ENCODE measurements at regions not wholly inside any gene's neighbourhood (a gene's known extent, or its start where the extent isn't known, plus 50 kb on each side); places are given as distances from the start of the nearest gene placed in this dataset.

GRCh38 chr18:46324087-46324955, 220.1 kb downstream of the HAUS1 start:
- no peak for DNase-seq (ENCODE audit: low spot score)
- WGBS = 90% methylated on average over 4 of the region's 4 CpGs

DNA sequence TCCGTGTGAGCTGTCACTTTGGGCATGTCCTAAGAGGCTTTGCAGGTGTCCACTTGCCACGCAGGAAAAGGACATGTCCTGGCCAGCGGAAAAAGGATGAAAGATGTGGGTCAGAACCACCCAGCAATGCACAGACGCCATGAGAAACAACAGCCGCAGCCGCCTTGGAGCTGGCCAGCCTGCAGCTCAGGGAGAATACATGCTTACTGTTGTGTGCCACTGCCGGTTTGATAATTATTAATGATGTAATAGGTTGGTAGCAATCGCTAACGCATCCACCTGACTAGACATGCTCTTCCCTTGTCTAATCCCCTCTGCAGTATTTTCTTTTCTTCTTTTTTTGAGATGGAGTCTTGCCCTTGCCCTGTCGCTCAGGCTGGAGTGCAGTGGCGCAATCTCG, 221.7 kb downstream of the HAUS1 start:
- DNase-seq (ENCODE audit: low spot score) = no peak
- Histone ChIP-seq H3K4me1 (ENCODE audit: control insufficient read depth in 4 of 4, insufficient read depth in 4 of 4, low read length in 3 of 4) (peaks cover 0 to 1% (median 0%) of the 10 kb centered on the region in 4 donors), H3K4me3 (ENCODE audit: low read depth in 1 of 3, low read length in 3 of 3) (no peak overlapping the region), H3K9me3 (ENCODE audit: control insufficient read depth in 4 of 4, low read length in 3 of 4) (no peaks in the 10 kb centered on the region), H3K9ac (ENCODE audit: low read depth in 1 of 2, low read length in 2 of 2) (no peak overlapping the region), H3K27ac (ENCODE audit: low read depth in 1 of 2, low read length in 2 of 2) (no peak overlapping the region), H3K36me3 (ENCODE audit: control insufficient read depth in 4 of 4, insufficient read depth in 3 of 4, low read depth in 1 of 4, low read length in 3 of 4) (no peaks in the 10 kb centered on the region), H3K27me3 (ENCODE audit: control insufficient read depth in 4 of 4, insufficient read depth in 4 of 4, low read length in 3 of 4) (no peaks in the 10 kb centered on the region)
- 94% methylated on average over 12 of the region's 12 CpGs for WGBS
- TF ChIP-seq TAF1 (conservative IDR thresholded peaks at IDR 0.05) = no peak
- TF ChIP-seq ATF3 (IDR thresholded peaks at IDR 0.05) = no peak
- TF ChIP-seq, protein P1, sequence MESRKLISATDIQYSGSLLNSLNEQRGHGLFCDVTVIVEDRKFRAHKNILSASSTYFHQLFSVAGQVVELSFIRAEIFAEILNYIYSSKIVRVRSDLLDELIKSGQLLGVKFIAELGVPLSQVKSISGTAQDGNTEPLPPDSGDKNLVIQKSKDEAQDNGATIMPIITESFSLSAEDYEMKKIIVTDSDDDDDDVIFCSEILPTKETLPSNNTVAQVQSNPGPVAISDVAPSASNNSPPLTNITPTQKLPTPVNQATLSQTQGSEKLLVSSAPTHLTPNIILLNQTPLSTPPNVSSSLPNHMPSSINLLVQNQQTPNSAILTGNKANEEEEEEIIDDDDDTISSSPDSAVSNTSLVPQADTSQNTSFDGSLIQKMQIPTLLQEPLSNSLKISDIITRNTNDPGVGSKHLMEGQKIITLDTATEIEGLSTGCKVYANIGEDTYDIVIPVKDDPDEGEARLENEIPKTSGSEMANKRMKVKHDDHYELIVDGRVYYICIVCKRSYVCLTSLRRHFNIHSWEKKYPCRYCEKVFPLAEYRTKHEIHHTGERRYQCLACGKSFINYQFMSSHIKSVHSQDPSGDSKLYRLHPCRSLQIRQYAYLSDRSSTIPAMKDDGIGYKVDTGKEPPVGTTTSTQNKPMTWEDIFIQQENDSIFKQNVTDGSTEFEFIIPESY (IDR thresholded peaks at IDR 0.05) = no peak
- no peak for TF ChIP-seq HNF4G (IDR thresholded peaks at IDR 0.05)
- TF ChIP-seq EGR1 (IDR thresholded peaks at IDR 0.05; ENCODE audit: low read depth in 2 of 2) = no peak
- no peak for TF ChIP-seq JUND (IDR thresholded peaks at IDR 0.05)
- TF ChIP-seq YY1 (IDR thresholded peaks at IDR 0.05) = no peak
- no peak for TF ChIP-seq NR2F2 (IDR thresholded peaks at IDR 0.05)
- no peak for TF ChIP-seq REST (IDR thresholded peaks at IDR 0.05)
- TF ChIP-seq, protein P2, sequence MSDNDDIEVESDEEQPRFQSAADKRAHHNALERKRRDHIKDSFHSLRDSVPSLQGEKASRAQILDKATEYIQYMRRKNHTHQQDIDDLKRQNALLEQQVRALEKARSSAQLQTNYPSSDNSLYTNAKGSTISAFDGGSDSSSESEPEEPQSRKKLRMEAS (IDR thresholded peaks at IDR 0.05) = no peak
- no peak for TF ChIP-seq HNF4A (conservative IDR thresholded peaks at IDR 0.05)
- no peak for TF ChIP-seq RAD21 (IDR thresholded peaks at IDR 0.05)
- TF ChIP-seq GABPA (IDR thresholded peaks at IDR 0.05 in 1 of 2, conservative IDR thresholded peaks at IDR 0.05 in 1 of 2) = no peak
- TF ChIP-seq FOXA2 (IDR thresholded peaks at IDR 0.05) = no peak
- no peak for TF ChIP-seq FOXA1 (IDR thresholded peaks at IDR 0.05)
- TF ChIP-seq RXRA (IDR thresholded peaks at IDR 0.05) = no peak
- TF ChIP-seq CTCF (IDR thresholded peaks at IDR 0.05; ENCODE audit: low read depth, low read length, missing input control) = no peak
- TF ChIP-seq SP1 (IDR thresholded peaks at IDR 0.05) = no peak

More at GRCh38 chr18:46324087-46324955, 220.1 kb downstream of the HAUS1 start:
- Histone ChIP-seq H3K9ac (ENCODE audit: low read depth in 1 of 2, low read length in 2 of 2) (no peak overlapping the region), H3K36me3 (ENCODE audit: control insufficient read depth in 4 of 4, insufficient read depth in 3 of 4, low read depth in 1 of 4, low read length in 3 of 4) (no peaks in the 10 kb centered on the region), H3K4me1 (ENCODE audit: control insufficient read depth in 4 of 4, insufficient read depth in 4 of 4, low read length in 3 of 4) (no peaks in the 10 kb centered on the region), H3K4me3 (ENCODE audit: low read depth in 1 of 3, low read length in 3 of 3) (no peak overlapping the region), H3K27ac (ENCODE audit: low read depth in 1 of 2, low read length in 2 of 2) (no peak overlapping the region), H3K27me3 (ENCODE audit: control insufficient read depth in 4 of 4, insufficient read depth in 4 of 4, low read length in 3 of 4) (no peaks in the 10 kb centered on the region), H3K9me3 (ENCODE audit: control insufficient read depth in 4 of 4, low read length in 3 of 4) (no peaks in the 10 kb centered on the region)
- TF ChIP-seq YY1 (IDR thresholded peaks at IDR 0.05) (peak; percentile 61), TAF1 (conservative IDR thresholded peaks at IDR 0.05) (no peak), RXRA (IDR thresholded peaks at IDR 0.05) (peak in 1 of 2 donors; percentile 5)

Measured in liver (tissue), 8 donors.